Activated CD8-positive, alpha-beta T cell treated with anti-CD3 and anti-CD28 coated beads for 36 hours (primary cell): ENCODE measurements at regions not wholly inside any gene's neighbourhood (a gene's known extent, or its start where the extent isn't known, plus 50 kb on each side); places are given as distances from the start of the nearest gene placed in this dataset. TPM values are rescaled to one million over a fixed set of nuclear protein-coding genes. Genes with fewer than 3 reads are reported as not detected.
A peak's percentile ranks its signal among the peaks of the same experiment; 100 is the strongest.

Experiments
- ATAC-seq: fragments of 200-7000 bp; cut with Tn5 transposase; one replicate; pipeline ENCODE4 v1.10.0; 2021; ENCODE audit warnings: mild to moderate bottlenecking, moderate library complexity
- CTCF ChIA-PET: fragments of 350-600 bp; sonication (Branson Sonifier 250); formaldehyde crosslinking; loops from one replicate; lab custom pipeline; 2021; ENCODE audit warnings: antibody characterized with exemption; lab: Charles Lee
- POLR2A ChIA-PET: fragments of 350-600 bp; sonication (Branson Sonifier 250); formaldehyde crosslinking; loops from one replicate; lab custom pipeline; 2021; ENCODE audit warnings: antibody characterized with exemption; lab: Charles Lee
- DNase-seq: peaks from one replicate; pipeline ENCODE4 v3.0.0-alpha.2; 2020
- H3K27ac Mint-ChIP-seq: one replicate; pipeline ENCODE4 v1.8.0; 2021; ENCODE audit warnings: mild to moderate bottlenecking, mixed read lengths
- H3K27me3 Mint-ChIP-seq: one replicate; pipeline ENCODE4 v1.8.0; 2021; ENCODE audit warnings: mixed read lengths
- H3K36me3 Mint-ChIP-seq: one replicate; pipeline ENCODE4 v1.8.0; 2021; ENCODE audit warnings: low read depth, mixed read lengths
- H3K4me1 Mint-ChIP-seq: one replicate; pipeline ENCODE4 v1.8.0; 2021; ENCODE audit warnings: low read depth, mixed read lengths
- H3K4me3 Mint-ChIP-seq: one replicate; pipeline ENCODE4 v1.8.0; 2021; ENCODE audit warnings: mild to moderate bottlenecking, moderate library complexity, mixed read lengths
- H3K9me3 Mint-ChIP-seq: one replicate; pipeline ENCODE4 v1.8.0; 2021; ENCODE audit warnings: mixed read lengths
- intact Hi-C: fragments of 100-400 bp; cut with micrococcal nuclease; formaldehyde crosslinking; loops from one replicate; pipeline ENCODE4 v1.10.0; 2022
- microRNA-seq: library from miRNA; unstranded; fragments of <30 nt; microRNA quantifications from one replicate; pipeline ENCODE4 v1.2.0, GENCODE V29; 2022; ENCODE audit warnings: borderline microRNAs expressed, borderline replicate concordance
- TF ChIP-seq, protein P1 (sequence below): fragments of 200-600 bp; IDR thresholded peaks from one replicate; pipeline ENCODE4 v1.8.0; 2022; ENCODE audit warnings: antibody characterized with exemption, mild to moderate bottlenecking

DNA sequence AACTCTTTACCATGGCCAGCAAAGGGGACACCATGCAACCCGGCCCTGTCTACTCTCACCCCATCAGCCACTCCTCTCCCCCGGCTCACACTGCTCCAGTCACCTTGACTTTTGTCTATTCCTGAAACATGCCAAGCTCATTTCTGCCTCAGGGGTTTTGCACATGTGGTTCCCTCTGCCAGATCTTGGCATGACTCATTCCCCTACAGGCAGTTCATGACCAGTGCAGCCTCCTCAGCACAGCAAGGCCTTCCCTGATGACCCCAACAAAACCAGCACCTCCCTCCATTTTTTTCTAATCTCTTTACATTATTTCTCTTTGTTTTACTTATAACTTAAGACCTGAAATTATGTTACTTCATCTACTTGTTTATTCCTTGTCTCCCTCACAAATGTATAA lies 58.6 kb upstream of the GJB5 start:
- POLR2A ChIA-PET = no interaction called here
- H3K27me3 Mint-ChIP-seq = peaks cover 4% of the 10 kb centered on the region

DNA sequence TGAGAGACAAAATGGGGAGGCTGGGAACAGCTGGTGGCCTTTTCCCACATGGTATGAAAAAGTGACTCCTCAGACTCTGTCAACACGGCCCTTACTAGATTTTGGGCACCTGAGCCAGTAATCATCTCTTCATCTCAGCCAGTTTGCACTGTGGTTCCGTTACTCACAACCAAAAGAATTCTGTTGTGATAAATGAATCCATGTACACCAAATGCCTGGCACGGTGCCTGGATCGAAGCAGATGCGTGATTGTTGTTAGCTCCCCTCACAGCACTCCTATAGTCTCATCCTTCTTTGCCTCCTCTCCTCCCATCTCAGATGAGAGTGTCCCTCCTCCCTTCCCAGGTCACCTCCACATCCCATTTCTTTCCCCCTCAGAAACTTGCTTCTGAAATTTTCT lies 57.9 kb upstream of the GJB5 start:
- POLR2A ChIA-PET = no interaction called here
- TF ChIP-seq, protein P1, sequence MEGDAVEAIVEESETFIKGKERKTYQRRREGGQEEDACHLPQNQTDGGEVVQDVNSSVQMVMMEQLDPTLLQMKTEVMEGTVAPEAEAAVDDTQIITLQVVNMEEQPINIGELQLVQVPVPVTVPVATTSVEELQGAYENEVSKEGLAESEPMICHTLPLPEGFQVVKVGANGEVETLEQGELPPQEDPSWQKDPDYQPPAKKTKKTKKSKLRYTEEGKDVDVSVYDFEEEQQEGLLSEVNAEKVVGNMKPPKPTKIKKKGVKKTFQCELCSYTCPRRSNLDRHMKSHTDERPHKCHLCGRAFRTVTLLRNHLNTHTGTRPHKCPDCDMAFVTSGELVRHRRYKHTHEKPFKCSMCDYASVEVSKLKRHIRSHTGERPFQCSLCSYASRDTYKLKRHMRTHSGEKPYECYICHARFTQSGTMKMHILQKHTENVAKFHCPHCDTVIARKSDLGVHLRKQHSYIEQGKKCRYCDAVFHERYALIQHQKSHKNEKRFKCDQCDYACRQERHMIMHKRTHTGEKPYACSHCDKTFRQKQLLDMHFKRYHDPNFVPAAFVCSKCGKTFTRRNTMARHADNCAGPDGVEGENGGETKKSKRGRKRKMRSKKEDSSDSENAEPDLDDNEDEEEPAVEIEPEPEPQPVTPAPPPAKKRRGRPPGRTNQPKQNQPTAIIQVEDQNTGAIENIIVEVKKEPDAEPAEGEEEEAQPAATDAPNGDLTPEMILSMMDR = no peak
- no peaks in the 10 kb centered on the region for H3K27me3 Mint-ChIP-seq
- ATAC-seq = no peak
- H3K4me1 Mint-ChIP-seq = no peaks in the 10 kb centered on the region
- no peaks in the 10 kb centered on the region for H3K9me3 Mint-ChIP-seq
- no peaks in the 10 kb centered on the region for H3K36me3 Mint-ChIP-seq
- no peak overlapping the region for H3K4me3 Mint-ChIP-seq
- no peak overlapping the region for H3K27ac Mint-ChIP-seq
- DNase-seq = no peak
- CTCF ChIA-PET = no interaction called here
- intact Hi-C loops = no loop called here

More for the DNA sequence above, 58.6 kb upstream of the GJB5 start:
- H3K4me1 Mint-ChIP-seq = no peaks in the 10 kb centered on the region
- intact Hi-C loops = no loop called here
- H3K36me3 Mint-ChIP-seq = no peaks in the 10 kb centered on the region
- no peak overlapping the region for H3K4me3 Mint-ChIP-seq
- DNase-seq = peak; percentile 5
- peak; percentile 42 for ATAC-seq
- TF ChIP-seq, protein P1 = no peak
- H3K27ac Mint-ChIP-seq = no peak overlapping the region
- CTCF ChIA-PET = no interaction called here
- H3K9me3 Mint-ChIP-seq = no peaks in the 10 kb centered on the region

DNA sequence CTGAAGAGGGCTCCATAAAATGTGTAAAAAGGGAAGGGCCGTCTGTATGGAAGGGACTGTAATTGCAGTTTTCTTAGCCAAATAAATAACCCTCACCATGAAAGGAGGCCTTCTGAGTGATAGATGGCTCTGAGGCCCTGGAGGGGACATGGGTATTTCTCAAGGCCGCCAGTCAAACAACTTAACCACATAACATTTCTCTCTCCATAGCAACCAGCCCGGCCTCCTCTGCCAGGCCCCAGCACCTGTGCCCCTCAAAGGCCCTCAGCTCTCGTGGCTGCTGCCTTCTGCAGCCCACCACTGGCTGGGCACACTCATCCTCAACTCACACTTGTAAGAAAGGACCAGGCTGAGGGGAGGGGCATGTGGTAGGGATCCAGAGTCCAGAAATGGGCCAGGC lies 57.0 kb upstream of the GJB5 start:
- ATAC-seq (no peak), DNase-seq (no peak)
- no peak overlapping the region for H3K4me3 Mint-ChIP-seq
- no peaks in the 10 kb centered on the region for H3K4me1 Mint-ChIP-seq
- TF ChIP-seq, protein P1 = no peak
- CTCF ChIA-PET = no interaction called here
- no peak overlapping the region for H3K27ac Mint-ChIP-seq
- no peaks in the 10 kb centered on the region for H3K36me3 Mint-ChIP-seq
- H3K9me3 Mint-ChIP-seq = no peaks in the 10 kb centered on the region
- intact Hi-C loops = no loop called here
- H3K27me3 Mint-ChIP-seq = no peaks in the 10 kb centered on the region
- POLR2A ChIA-PET = no interaction called here

DNA sequence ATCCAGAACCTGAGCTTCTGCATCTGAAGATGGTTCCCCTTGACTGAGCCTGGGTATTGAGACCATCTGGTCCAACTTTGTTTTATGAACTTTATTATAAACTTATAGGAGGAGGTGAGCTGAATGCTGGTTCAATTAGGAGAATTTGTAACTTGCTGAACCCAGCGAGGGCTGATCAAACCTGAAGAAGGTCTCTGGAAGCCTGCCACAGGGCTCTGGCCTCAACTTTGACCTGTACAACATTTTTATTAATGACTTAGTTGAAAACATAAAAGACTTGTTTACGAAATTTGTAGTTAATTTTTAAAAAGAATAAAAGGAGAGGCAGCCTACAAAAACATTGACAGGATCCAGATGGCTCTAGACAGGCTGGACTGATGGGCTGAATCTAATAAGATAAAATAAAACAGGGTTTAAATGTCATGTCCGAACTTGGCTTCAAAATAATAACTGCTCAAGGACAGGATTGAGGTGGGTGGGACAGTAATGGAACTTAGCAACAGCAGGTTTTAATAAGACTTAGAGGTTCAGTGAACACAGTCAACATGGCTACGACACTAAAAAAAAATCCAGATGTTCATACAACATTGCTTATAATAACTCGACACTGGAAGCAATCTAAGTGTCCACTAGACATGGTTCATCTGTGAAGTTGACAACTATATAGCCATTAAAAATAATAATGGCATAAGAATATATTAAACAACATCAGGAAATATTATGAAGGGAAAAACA lies 53.4 kb upstream of the GJB5 start:
- ChIA-PET CTCF (interaction anchor here (2.5 kb wide), 1 partner anchor 41 kb away, joined by 8 read pairs; no protein-coding TSS in a partner anchor), POLR2A (no interaction called here)
- peaks cover 4% of the 10 kb centered on the region for H3K27me3 Mint-ChIP-seq
- H3K9me3 Mint-ChIP-seq = no peaks in the 10 kb centered on the region
- no peak for DNase-seq
- intact Hi-C loops = no loop called here
- no peak for ATAC-seq
- no peaks in the 10 kb centered on the region for H3K4me1 Mint-ChIP-seq
- TF ChIP-seq, protein P1 = no peak
- H3K4me3 Mint-ChIP-seq = no peak overlapping the region
- H3K36me3 Mint-ChIP-seq = no peaks in the 10 kb centered on the region
- no peak overlapping the region for H3K27ac Mint-ChIP-seq

Small RNA genes lying in the stretch of these regions (microRNA-seq; reads per million reads assigned to microRNA genes)
- gene MIR552 = not detected
